GM12875 (cell line): ENCODE measurements at regions not wholly inside any gene's neighbourhood (a gene's known extent, or its start where the extent isn't known, plus 50 kb on each side); places are given as distances from the start of the nearest gene placed in this dataset.

Experiments used
- H3K4me3 ChIP-seq: one replicate; pipeline ENCODE4 v1.5.1; 2011; ENCODE audit warnings: low read depth, low read length, control low read depth
- CTCF ChIP-seq: IDR thresholded peaks from 2 replicates; pipeline ENCODE4 v1.5.1; 2011; ENCODE audit warnings: low read depth, mild to moderate bottlenecking, control low read depth, inconsistent platforms, low read length, moderate library complexity, borderline replicate concordance; ENCODE audit not compliant: insufficient read depth

GRCh38 chr4:114193624-114194399 is 214.4 kb upstream of the ARSJ start:
- no peak for TF ChIP-seq CTCF
- no peak overlapping the region for H3K4me3 ChIP-seq

- TF ChIP-seq CTCF: no peak
Measured at GRCh38 chr4:114196606-114197005, 217.2 kb upstream of the ARSJ start.

GRCh38 chr4:114200026-114200425 is 220.6 kb upstream of the ARSJ start:
- no peak overlapping the region for H3K4me3 ChIP-seq
- no peak for TF ChIP-seq CTCF

More at GRCh38 chr4:114196606-114197005, 217.2 kb upstream of the ARSJ start:
- no peak overlapping the region for H3K4me3 ChIP-seq

GRCh38 chr4:114205261-114205660 is 225.8 kb upstream of the ARSJ start:
- no peak for TF ChIP-seq CTCF
- H3K4me3 ChIP-seq: no peak overlapping the region

GRCh38 chr4:114208574-114209151 is 229.2 kb upstream of the ARSJ start:
- TF ChIP-seq CTCF: no peak
- no peak overlapping the region for H3K4me3 ChIP-seq

GRCh38 chr4:114209584-114209983 is 230.1 kb upstream of the ARSJ start:
- H3K4me3 ChIP-seq: no peak overlapping the region
- TF ChIP-seq CTCF: no peak

GRCh38 chr4:114211556-114211955 is 232.1 kb upstream of the ARSJ start:
- TF ChIP-seq CTCF: no peak
- no peak overlapping the region for H3K4me3 ChIP-seq
